SH-SY5Y (cell line): ENCODE measurements at regions not wholly inside any gene's neighbourhood (a gene's known extent, or its start where the extent isn't known, plus 50 kb on each side); places are given as distances from the start of the nearest gene placed in this dataset.

ENCODE experiments used
- GATA2 ChIP-seq: IDR thresholded peaks from 2 replicates; pipeline ENCODE4 v1.6.1; 2011; ENCODE audit warnings: mild to moderate bottlenecking, low read depth, low read length
- GATA3 ChIP-seq: IDR thresholded peaks from 2 replicates; pipeline ENCODE4 v1.6.1; 2011; ENCODE audit warnings: low read depth, mild to moderate bottlenecking, low read length, moderate library complexity

DNA sequence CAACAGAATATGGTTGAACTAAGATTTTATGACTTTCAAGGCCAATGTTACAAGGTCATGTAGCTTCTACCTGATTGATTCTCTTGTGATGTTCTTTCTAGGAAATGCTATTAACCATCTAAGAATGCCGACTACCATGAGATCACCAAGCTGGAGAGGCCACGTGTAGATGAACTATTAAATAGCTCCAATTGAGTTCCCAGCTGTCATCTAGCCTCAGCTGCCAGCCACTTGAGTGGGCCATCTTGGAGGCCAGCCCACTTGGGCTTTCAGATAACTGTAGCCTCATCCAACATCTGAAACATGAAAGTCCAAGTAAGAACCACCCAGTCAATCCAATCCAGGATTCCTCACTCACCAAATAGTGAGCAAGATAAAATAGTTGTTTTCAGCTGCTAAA lies 376.9 kb upstream of the TMEFF2 start:
- TF ChIP-seq GATA3: no peak
- no peak for TF ChIP-seq GATA2

DNA sequence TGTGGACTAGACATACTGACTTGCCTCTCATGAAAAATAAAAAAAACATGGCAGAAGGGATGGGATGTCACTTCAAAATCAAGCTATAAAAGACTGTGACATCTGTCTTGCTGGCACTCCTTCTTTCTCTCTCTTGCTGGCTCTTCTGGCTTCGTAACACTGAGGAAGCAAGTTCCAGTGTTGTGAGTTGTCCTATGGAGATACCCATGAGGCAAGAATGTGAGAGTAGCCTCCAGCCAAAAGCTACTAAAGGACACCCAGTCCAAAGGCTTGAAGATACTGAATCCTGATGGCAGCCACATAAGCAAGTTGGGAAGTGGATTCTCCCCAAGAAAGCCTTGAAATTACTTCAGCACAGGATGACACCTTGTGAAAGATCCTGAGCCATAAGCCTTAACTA lies 376.1 kb upstream of the TMEFF2 start:
- TF ChIP-seq GATA3: no peak
- no peak for TF ChIP-seq GATA2

DNA sequence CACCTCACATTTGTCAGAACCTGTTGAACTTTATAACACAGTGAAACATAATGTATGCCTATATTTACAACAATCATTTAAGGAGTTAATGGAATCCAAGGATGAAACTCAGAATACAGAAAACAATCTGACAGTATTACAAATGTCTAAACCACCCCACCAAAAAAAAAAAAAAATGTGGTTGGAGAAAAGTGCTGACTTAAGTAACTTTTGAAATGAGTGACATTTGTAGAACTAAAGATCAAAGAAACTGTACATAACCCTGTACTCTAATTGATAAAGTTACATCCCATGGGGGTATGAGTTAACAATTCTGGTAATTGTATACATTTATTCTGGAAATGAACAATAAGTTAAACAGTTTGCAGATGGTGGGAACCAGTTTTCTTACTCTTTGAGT lies 372.1 kb upstream of the TMEFF2 start:
- no peak for TF ChIP-seq GATA3
- TF ChIP-seq GATA2: no peak

DNA sequence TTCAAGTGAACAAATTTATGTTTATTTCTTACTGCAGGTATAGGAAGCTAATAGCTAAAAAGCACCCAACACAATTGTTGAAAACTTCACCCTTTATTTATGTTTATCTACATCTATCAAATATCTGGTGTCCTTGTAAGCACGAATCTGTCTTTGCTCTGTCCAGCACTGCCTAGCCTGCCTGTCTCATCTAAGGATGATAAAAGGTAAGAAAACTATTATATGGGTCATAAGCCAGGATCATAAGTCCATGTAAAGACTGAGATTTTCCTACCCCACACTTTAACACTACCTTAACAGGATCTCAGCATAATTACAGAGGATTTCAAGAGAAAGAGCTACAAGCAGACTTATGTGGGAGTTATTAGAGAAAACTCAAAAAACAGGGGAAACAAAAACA lies 365.6 kb upstream of the TMEFF2 start:
- TF ChIP-seq GATA3: no peak

- TF ChIP-seq GATA2: no peak
- no peak for TF ChIP-seq GATA3
These were observed 364.9 kb upstream of the TMEFF2 start for GRCh38 chr2:192559587-192559986.

GRCh38 chr2:192558637-192559036 lies 363.9 kb upstream of the TMEFF2 start:
- TF ChIP-seq GATA2 (no peak), GATA3 (no peak)

DNA sequence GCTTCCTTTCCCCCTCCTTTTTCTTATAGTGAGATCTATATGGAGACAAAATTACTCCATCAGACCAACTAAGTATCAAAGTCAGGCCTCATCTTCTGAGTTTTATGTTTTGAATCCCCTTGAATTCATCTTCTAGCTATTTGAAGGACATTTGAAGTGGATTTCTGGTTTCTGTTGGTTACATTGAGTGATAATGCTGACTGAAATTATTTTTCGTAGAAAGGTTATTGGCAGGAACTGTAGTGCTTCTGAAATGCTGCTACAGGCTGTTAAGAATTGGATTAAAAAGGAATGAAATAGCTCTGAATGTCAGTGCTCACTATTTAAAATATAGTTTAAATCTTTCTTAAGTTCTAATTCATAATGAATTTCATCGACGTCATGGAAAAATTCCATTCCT lies 361.0 kb upstream of the TMEFF2 start:
- TF ChIP-seq GATA2 (no peak), GATA3 (no peak)

DNA sequence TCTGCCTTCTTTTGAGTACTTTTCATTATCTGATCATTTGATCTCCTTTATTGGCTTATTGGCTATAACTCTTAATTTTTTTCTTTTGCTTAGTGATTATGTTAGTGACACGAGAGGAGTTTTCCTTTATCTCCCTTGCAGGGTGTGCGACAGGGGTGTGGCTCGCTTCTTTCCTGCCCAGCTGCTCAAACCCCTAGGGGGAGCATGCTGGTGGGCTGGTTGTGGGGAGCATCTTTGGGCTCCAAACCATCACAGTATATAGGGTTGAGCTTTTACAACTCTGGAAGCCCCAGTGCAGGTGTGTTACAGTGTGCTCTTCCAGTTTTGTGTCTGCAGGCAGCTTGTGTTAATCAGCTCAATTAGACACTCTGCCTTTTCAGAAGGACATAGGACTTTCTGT lies 357.0 kb upstream of the TMEFF2 start:
- TF ChIP-seq GATA2 (no peak), GATA3 (no peak)

DNA sequence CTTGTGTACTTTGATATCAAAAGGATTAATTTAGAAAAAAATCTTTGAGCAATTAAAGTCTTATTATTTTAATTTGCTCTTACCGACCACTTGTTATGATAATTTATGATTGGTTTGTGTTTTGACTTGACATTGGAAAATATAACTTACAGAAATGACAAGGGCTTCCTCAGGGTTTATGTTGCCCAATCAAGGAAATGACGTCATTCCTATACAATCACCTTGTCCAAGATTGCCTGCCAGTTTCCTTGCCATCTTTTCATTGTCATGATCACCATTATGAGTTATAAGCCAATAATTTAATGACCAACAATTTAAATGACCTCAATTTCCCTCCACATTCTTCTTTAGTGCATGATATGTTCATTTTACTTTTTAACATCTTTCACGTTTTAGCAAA lies 351.8 kb upstream of the TMEFF2 start:
- TF ChIP-seq GATA2 (no peak), GATA3 (no peak)

DNA sequence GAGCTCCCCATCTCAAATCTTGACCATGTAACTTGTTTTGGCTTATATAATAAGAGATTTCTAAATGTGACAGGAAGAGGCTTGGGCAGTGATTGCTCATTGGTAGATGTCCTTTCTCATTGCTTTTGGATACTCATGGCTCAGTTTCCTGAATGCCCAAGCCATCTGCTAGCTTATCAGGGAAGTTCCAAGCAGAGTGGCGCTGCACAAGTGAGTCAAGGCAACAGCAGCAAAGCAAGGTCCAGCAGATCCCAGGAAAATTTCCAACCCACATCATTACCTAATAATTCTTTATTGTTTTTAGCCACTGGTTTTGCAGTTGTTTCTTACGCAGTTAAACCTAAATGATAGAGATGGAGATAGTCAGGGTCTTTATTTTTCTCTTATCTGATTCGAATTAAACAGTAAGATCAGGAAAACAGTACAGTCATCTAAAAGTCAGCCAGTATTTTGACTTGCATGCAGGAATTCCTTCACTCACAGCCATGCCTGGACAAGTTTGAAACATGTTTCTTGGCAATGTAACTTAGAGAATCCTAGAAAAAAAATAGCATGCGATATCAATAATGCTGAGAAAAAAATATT lies 349.7 kb upstream of the TMEFF2 start:
- TF ChIP-seq GATA3 (no peak), GATA2 (no peak)

DNA sequence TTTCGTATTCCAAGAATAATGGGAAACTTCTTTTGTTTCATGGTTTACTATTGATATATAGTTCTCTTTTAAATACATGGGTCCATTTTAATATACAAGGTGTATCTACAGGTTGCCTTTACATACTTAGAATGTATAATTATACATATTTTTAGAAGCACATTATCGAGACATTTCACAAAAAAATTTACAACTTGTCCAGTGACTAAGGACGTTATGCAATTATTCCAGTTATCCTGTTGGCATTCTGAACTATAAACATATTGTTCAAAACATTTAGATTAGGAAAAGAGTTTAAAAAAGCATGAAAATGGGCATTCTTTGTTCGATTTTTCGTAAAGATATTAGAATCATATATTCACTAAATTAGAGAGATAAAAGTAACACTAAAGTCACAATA lies 344.6 kb upstream of the TMEFF2 start:
- TF ChIP-seq GATA3: no peak
- no peak for TF ChIP-seq GATA2

GRCh38 chr2:192536922-192537624 lies 342.3 kb upstream of the TMEFF2 start:
- no peak for TF ChIP-seq GATA2

- no peak for TF ChIP-seq GATA2
- no peak for TF ChIP-seq GATA3
These were observed 341.5 kb upstream of the TMEFF2 start for GRCh38 chr2:192535956-192536921.

DNA sequence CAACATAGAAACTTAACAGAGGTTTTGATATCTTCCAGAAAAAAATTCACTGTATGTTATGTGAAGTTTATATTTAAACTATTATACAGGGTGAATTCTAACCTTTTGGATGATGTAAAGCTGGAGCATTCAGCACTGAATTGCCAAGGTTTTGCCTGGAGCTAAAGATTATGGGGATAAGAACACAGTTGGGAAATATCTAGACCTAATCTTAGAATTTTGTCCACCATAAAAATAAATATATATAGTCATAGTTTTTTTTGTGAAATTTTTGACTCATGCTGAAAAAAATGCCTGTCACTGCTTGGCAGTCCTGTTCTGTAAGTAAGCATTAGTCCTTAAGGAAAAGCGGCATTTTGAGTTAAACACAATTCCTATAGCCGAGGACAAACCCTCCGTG lies 339.3 kb upstream of the TMEFF2 start:
- TF ChIP-seq GATA2: no peak
- no peak for TF ChIP-seq GATA3

GRCh38 chr2:192515937-192516336 lies 321.2 kb upstream of the TMEFF2 start:
- TF ChIP-seq GATA2 (no peak), GATA3 (no peak)
